CD4-positive, alpha-beta T cell treated with Interleukin-2 at 100 ng/mL for 4 hours (primary cell): ENCODE measurements at regions not wholly inside any gene's neighbourhood (a gene's known extent, or its start where the extent isn't known, plus 50 kb on each side); places are given as distances from the start of the nearest gene placed in this dataset.

Experiments
- DNase-seq: peaks from one replicate; pipeline ENCODE4 v3.0.0-alpha.2; 2020; ENCODE audit warnings: low spot score

- no peak for DNase-seq
These were observed 770.4 kb downstream of the TNS3 start for GRCh38 chr7:46811529-46811928.

- DNase-seq, result no peak
These were observed 770.9 kb downstream of the TNS3 start for GRCh38 chr7:46810986-46811385.

- no peak for DNase-seq
These were observed 772.0 kb downstream of the TNS3 start for GRCh38 chr7:46809886-46810285.

GRCh38 chr7:46806856-46807255 lies 775.1 kb downstream of the TNS3 start:
- no peak for DNase-seq

GRCh38 chr7:46802479-46802878 lies 779.4 kb downstream of the TNS3 start:
- DNase-seq, result no peak

GRCh38 chr7:46791188-46791587 lies 790.7 kb downstream of the TNS3 start:
- DNase-seq, result no peak

- DNase-seq, result no peak
These were observed 794.9 kb downstream of the TNS3 start for GRCh38 chr7:46786995-46787394.

GRCh38 chr7:46786221-46786954 lies 795.5 kb downstream of the TNS3 start:
- no peak for DNase-seq

GRCh38 chr7:46784732-46785131 lies 797.2 kb downstream of the TNS3 start:
- no peak for DNase-seq

- no peak for DNase-seq
These were observed 799.9 kb downstream of the TNS3 start for GRCh38 chr7:46781901-46782439.

GRCh38 chr7:46776790-46777189 lies 805.1 kb downstream of the TNS3 start:
- DNase-seq, result no peak

- DNase-seq, result no peak
These were observed 806.1 kb downstream of the TNS3 start for GRCh38 chr7:46775776-46776175.

GRCh38 chr7:46775020-46775419 lies 806.9 kb downstream of the TNS3 start:
- DNase-seq, result no peak

- no peak for DNase-seq
These were observed 807.4 kb downstream of the TNS3 start for GRCh38 chr7:46774515-46774914.

- no peak for DNase-seq
These were observed 809.1 kb downstream of the TNS3 start for GRCh38 chr7:46772776-46773175.

GRCh38 chr7:46767071-46767470 lies 814.8 kb downstream of the TNS3 start:
- no peak for DNase-seq

- DNase-seq, result no peak
These were observed 817.6 kb downstream of the TNS3 start for GRCh38 chr7:46764100-46764936.

- no peak for DNase-seq
These were observed 818.6 kb downstream of the TNS3 start for GRCh38 chr7:46763344-46763743.

- DNase-seq, result no peak
These were observed 822.0 kb downstream of the TNS3 start for GRCh38 chr7:46759711-46760480.

- DNase-seq, result no peak
These were observed 824.9 kb downstream of the TNS3 start for GRCh38 chr7:46756996-46757395.

- no peak for DNase-seq
These were observed 825.7 kb downstream of the TNS3 start for GRCh38 chr7:46756256-46756655.
